SK-N-SH (cell line): ENCODE measurements at regions not wholly inside any gene's neighbourhood (a gene's known extent, or its start where the extent isn't known, plus 50 kb on each side); places are given as distances from the start of the nearest gene placed in this dataset.

Source experiments
- CTCF ChIP-seq: fragments of 200-600 bp; sonication (generic); IDR thresholded peaks from 2 replicates; pipeline ENCODE4 v1.6.1; 2017; ENCODE audit warnings: antibody characterized with exemption, mild to moderate bottlenecking, moderate library complexity
- MAX ChIP-seq: IDR thresholded peaks from 2 replicates; pipeline ENCODE4 v1.4.0; 2012; ENCODE audit warnings: low read depth
- MXI1 ChIP-seq: IDR thresholded peaks from 2 replicates; pipeline ENCODE4 v1.6.1; 2012; ENCODE audit warnings: mild to moderate bottlenecking, low read depth, low read length, improper control_type of control experiment
- RFX5 ChIP-seq: IDR thresholded peaks from 2 replicates; pipeline ENCODE4 v1.6.1; 2012; ENCODE audit warnings: mild to moderate bottlenecking, improper control_type of control experiment, low read length
- SMC3 ChIP-seq: IDR thresholded peaks from 2 replicates; pipeline ENCODE4 v1.6.1; 2012; ENCODE audit warnings: low read depth, low read length, improper control_type of control experiment
- TAF1 ChIP-seq: IDR thresholded peaks from 2 replicates; pipeline ENCODE4 v1.6.1; 2012; ENCODE audit warnings: low read depth, mild to moderate bottlenecking, low read length, moderate library complexity, borderline replicate concordance

- TF ChIP-seq MXI1 (no peak), CTCF (no peak), MAX (no peak), RFX5 (no peak), TAF1 (no peak), SMC3 (no peak)
These were observed 156.2 kb downstream of the COG6 start for GRCh38 chr13:39811696-39812095.
